Loucy (cell line): ENCODE measurements at regions not wholly inside any gene's neighbourhood (a gene's known extent, or its start where the extent isn't known, plus 50 kb on each side); places are given as distances from the start of the nearest gene placed in this dataset.
"Not testable (repeated sequence)": the region's sequence is repeated elsewhere in the genome, so short reads cannot be mapped to it uniquely, and the experiment has no call there.

Source experiments
- H2AFZ ChIP-seq: fragments of 200-600 bp; sonication (generic); 2 replicates; pipeline ENCODE4 v1.6.0; 2016; ENCODE audit warnings: antibody characterized with exemption, mild to moderate bottlenecking, low read length, moderate library complexity
- H3F3A ChIP-seq: fragments of 200-600 bp; 2 replicates; pipeline ENCODE4 v1.6.0; 2016; ENCODE audit warnings: antibody characterized with exemption, low read depth, mild to moderate bottlenecking
- H3K27me3 ChIP-seq: fragments of 200-600 bp; sonication (generic); 2 replicates; pipeline ENCODE4 v1.6.1; 2014; ENCODE audit warnings: low read length, mild to moderate bottlenecking; ENCODE audit not compliant: insufficient read depth, poor library complexity, severe bottlenecking
- H3K36me3 ChIP-seq: fragments of 200-600 bp; sonication (generic); 2 replicates; pipeline ENCODE4 v1.6.1; 2016; ENCODE audit warnings: low read length; ENCODE audit not compliant: insufficient read depth
- H3K4me1 ChIP-seq: fragments of 200-600 bp; sonication (generic); 2 replicates; pipeline ENCODE4 v1.5.1; 2014; ENCODE audit warnings: low read length, mild to moderate bottlenecking; ENCODE audit not compliant: insufficient read depth, poor library complexity, severe bottlenecking
- H3K4me2 ChIP-seq: fragments of 200-600 bp; sonication (generic); 2 replicates; pipeline ENCODE4 v1.6.0; 2014; ENCODE audit warnings: antibody characterized with exemption, low read length, low read depth, mild to moderate bottlenecking; ENCODE audit not compliant: poor library complexity, severe bottlenecking
- H3K4me3 ChIP-seq: fragments of 200-600 bp; sonication (generic); 2 replicates; pipeline ENCODE4 v1.5.1; 2014; ENCODE audit warnings: low read length, mild to moderate bottlenecking, mixed read lengths; ENCODE audit not compliant: poor library complexity, severe bottlenecking
- H3K79me2 ChIP-seq: fragments of 200-600 bp; sonication (generic); 2 replicates; pipeline ENCODE4 v1.6.1; 2014; ENCODE audit warnings: low read length; ENCODE audit not compliant: insufficient read depth
- H3K9ac ChIP-seq: fragments of 200-600 bp; sonication (generic); 2 replicates; pipeline ENCODE4 v1.6.0; 2014; ENCODE audit warnings: mild to moderate bottlenecking, low read depth, low read length, moderate library complexity; ENCODE audit not compliant: poor library complexity, severe bottlenecking
- H3K9me2 ChIP-seq: fragments of 200-600 bp; sonication (generic); replicated peaks from 2 replicates; pipeline ENCODE4 v1.6.1; 2016; ENCODE audit warnings: low read depth, low read length, mixed read lengths
- H3K9me3 ChIP-seq: fragments of 200-600 bp; sonication (generic); 2 replicates; pipeline ENCODE4 v1.6.1; 2014; ENCODE audit warnings: mild to moderate bottlenecking, antibody characterized with exemption, low read length, low read depth; ENCODE audit not compliant: insufficient read depth
- H4K20me1 ChIP-seq: fragments of 200-600 bp; sonication (generic); 2 replicates; pipeline ENCODE4 v1.6.0; 2014; ENCODE audit warnings: antibody characterized with exemption, low read length, mild to moderate bottlenecking; ENCODE audit not compliant: insufficient read depth, poor library complexity, severe bottlenecking
- CTCF ChIP-seq: fragments of 200-600 bp; sonication (generic); conservative IDR thresholded peaks from 2 replicates; pipeline ENCODE4 v1.5.1; 2014; ENCODE audit warnings: mild to moderate bottlenecking, antibody characterized with exemption, low read length
- EZH2phosphoT487 ChIP-seq: fragments of 200-600 bp; IDR thresholded peaks from 2 replicates; pipeline ENCODE4 v1.6.1; 2018; ENCODE audit warnings: antibody characterized with exemption, mild to moderate bottlenecking, moderate library complexity, borderline replicate concordance

GRCh38 chr13:79895416-79895815, 414.5 kb downstream of the NDFIP2 start:
- no peaks in the 10 kb centered on the region for H3K79me2 ChIP-seq
- no peak overlapping the region for H3K9ac ChIP-seq
- H3K4me3 ChIP-seq, result no peak overlapping the region
- no peaks in the 10 kb centered on the region for H3K27me3 ChIP-seq
- TF ChIP-seq CTCF, result no peak
- no peak for TF ChIP-seq EZH2phosphoT487
- no peak overlapping the region for H2AFZ ChIP-seq
- no peaks in the 10 kb centered on the region for H3K36me3 ChIP-seq
- no peak overlapping the region for H3K4me2 ChIP-seq
- H3K4me1 ChIP-seq, result peaks cover 12% of the 10 kb centered on the region
- H3F3A ChIP-seq, result no peaks in the 10 kb centered on the region
- H3K9me2 ChIP-seq, result no peaks in the 10 kb centered on the region
- no peaks in the 10 kb centered on the region for H4K20me1 ChIP-seq
- H3K9me3 ChIP-seq, result no peaks in the 10 kb centered on the region

GRCh38 chr13:79887278-79887677, 406.3 kb downstream of the NDFIP2 start:
- H4K20me1 ChIP-seq, H3K9ac ChIP-seq, H3F3A ChIP-seq, H3K4me2 ChIP-seq, H3K27me3 ChIP-seq, H3K36me3 ChIP-seq, H3K9me2 ChIP-seq, H2AFZ ChIP-seq, H3K9me3 ChIP-seq, H3K4me1 ChIP-seq, H3K4me3 ChIP-seq, H3K79me2 ChIP-seq: not testable (repeated sequence)

GRCh38 chr13:79886601-79887000, 405.6 kb downstream of the NDFIP2 start:
- Histone ChIP-seq H3K9ac (no peak overlapping the region), H3K4me1 (no peaks in the 10 kb centered on the region), H3K4me3 (no peak overlapping the region), H4K20me1 (no peaks in the 10 kb centered on the region), H3K9me2 (no peaks in the 10 kb centered on the region), H3K36me3 (no peaks in the 10 kb centered on the region), H3K4me2 (no peak overlapping the region), H2AFZ (no peak overlapping the region), H3K27me3 (no peaks in the 10 kb centered on the region), H3K79me2 (no peaks in the 10 kb centered on the region), H3K9me3 (no peaks in the 10 kb centered on the region), H3F3A (no peaks in the 10 kb centered on the region)
- TF ChIP-seq EZH2phosphoT487 (no peak), CTCF (no peak)

GRCh38 chr13:79884890-79885289, 403.9 kb downstream of the NDFIP2 start:
- Histone ChIP-seq H3K9ac (no peak overlapping the region), H3K9me3 (no peaks in the 10 kb centered on the region), H3F3A (no peaks in the 10 kb centered on the region), H3K79me2 (no peaks in the 10 kb centered on the region), H2AFZ (peak overlapping the region; percentile 42; the same call in 1 of the 2 replicates), H3K36me3 (no peaks in the 10 kb centered on the region), H3K4me2 (no peak overlapping the region), H4K20me1 (no peaks in the 10 kb centered on the region), H3K4me3 (no peak overlapping the region), H3K9me2 (no peaks in the 10 kb centered on the region), H3K27me3 (no peaks in the 10 kb centered on the region), H3K4me1 (no peaks in the 10 kb centered on the region)
- TF ChIP-seq CTCF, result no peak
- TF ChIP-seq EZH2phosphoT487, result no peak
